ENCODE measurements at regions not wholly inside any gene's neighbourhood (a gene's known extent, or its start where the extent isn't known, plus 50 kb on each side); places are given as distances from the start of the nearest gene placed in this dataset.
A peak's percentile ranks its signal among the peaks of the same experiment; 100 is the strongest.
"Not testable (repeated sequence)": the region's sequence is repeated elsewhere in the genome, so short reads cannot be mapped to it uniquely, and the experiment has no call there.

DNA sequence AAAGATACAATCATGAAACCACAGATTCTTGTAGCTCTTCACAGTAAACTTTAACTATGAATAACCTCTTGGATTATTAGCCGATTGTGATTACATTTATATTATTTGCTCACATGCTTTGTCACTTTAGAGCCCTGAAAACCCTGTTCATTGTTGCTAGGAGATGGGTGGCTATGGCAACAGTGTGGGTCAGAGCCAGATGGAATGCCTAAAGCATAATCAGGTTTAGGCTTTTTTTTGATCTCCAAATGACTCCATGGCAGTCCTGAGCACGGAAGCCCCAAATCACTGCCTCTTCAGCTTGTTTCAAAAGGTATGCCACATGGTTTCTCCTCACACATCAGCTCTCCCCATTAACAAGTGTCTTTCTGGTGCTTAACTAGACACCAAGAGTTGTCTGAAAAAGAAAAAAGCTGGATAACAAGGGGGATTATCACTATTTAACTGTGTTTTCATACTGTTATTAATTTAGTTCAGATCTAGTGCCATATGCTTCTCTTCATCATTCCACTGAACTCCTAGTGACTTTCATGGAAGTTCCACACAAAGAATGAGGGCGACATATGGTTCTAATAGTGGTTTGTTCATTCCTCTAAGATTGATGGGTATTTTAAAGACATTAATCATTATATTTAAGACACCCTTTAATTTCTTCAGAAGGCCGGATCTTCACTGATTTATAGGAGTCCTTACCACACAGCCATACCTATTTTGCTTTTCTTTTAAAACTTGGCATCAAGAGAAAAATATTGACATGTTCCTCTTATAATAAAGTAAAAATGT is 88.8 kb upstream of the PAM start:
- DNase-seq = peak; percentile 28

DNA sequence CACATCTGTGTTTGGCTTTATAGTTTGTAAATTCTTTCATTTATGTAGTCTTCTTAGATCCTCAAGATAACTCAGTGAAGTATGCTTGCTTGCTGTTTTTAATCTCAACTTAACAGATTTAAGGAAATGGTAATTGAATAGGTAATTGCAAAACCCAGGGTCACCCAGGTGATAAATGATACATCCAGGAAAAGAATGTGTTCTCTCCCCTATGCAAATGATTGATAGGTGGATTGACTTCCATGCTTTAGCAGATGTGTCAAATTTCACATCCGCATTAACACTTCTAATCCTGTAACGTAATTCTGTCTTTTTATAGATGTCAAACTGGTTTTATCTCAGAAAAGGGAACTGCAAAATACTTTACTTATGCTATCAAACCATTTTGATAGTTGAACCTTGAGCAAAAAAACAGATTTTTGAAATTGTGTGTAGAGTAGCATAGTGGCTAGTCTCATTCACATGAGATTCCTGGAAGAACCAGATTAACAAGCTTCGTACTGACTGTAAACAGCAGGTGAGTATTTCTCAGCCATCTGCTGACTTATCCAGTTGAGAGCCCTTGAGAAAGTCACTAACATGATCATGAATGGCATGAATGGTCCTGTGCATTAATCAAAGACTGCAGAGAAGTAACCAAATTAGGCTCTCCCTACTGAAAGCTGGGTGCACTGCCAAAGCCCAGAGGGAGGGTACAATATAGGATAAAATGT is 86.7 kb upstream of the PAM start:
- DNase-seq = peak; percentile 71

- no peak for DNase-seq
These were observed 84.8 kb upstream of the PAM start for GRCh38 chr5:102670224-102670836.

DNA sequence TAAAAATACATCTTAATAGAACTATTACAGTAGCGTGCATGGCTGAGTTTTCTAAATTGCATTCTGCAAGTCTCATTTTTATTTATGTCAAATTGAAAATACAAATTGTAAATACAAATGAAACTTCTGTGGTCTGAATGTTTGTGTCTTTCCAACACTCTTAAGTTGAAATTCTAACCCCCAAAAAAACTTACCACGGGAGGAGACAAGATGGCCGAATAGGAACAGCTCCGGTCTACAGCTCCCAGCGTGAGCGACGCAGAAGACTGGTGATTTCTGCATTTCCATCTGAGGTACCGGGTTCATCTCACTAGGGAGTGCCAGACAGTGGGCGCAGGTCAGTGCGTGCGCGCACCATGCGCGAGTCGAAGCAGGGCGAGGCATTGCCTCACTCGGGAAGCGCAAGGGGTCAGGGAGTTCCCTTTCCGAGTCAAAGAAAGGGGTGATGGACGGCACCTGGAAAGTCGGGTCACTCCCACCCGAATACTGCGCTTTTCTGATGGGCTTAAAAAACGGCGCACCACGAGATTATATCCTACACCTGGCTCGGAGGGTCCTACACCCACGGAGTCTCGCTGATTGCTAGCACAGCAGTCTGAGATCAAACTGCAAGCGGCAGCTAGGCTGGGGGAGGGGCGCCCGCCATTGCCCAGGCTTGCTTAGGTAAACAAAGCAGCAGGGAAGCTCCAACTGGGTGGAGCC is 83.9 kb upstream of the PAM start:
- DNase-seq = not testable (repeated sequence)

DNA sequence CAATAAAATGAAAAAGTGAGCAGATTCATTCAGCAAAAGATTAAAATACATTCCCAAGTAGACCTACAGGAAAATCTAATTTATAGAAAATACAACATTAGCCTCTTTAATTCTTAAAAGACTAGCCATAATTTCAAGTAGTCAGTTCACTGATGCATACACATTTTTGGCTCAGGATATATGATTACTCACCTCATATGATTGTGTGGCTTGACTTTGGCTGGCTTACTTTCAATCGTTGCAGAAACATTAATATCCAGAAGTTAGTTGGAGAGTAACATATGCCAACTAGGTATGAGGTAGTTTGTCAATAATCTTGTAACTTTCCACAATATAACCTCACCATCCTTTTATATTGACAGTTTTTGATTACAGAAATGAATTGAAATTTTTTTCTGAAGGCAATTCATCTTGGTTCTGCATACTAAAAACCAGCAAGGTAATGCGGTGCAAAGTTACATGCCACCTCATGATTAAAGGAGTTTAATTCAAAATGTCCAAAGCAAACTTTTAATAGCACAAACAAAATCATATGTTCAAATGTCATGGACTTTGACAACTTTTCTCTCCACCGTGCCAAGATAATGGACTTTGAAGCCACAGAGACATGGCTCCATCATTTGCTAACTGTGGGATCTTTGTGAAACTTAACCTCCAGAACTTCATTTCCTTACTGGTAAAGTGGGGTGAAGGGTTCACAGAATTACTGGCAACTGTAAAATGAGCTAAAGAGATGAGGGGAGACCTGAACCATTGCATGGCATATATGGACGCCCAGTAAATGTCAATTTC is 76.6 kb upstream of the PAM start:
- no peak for DNase-seq

- peak; percentile 56 for DNase-seq
These were observed 73.6 kb upstream of the PAM start for GRCh38 chr5:102681403-102681983.

DNA sequence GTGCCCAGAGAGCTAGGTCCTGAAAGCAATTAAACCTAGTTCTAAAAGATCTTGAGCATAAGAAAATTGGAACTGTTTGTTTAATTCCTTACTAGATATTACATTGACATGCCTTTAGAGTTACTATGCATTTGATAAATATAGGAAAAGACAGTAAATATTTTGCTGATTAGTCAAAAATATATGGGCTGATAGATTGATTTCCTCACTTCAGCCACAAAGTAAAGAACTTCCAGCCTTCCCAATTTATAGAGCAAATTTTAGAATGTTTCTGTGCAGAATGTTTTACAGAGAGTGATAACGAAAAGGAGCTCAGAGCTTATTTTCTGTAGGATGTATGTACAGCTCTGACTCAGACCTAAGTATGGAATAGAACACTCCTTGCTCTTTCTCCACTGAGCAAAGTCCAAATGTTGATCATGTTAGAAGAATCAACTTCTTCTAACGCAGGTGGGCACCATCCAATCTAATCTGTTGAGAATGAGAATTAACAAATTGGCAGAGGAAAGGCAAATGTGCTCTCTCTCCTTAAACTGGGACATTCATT is 72.9 kb upstream of the PAM start:
- no peak for DNase-seq

- not testable (repeated sequence) for DNase-seq
These were observed 67.0 kb upstream of the PAM start for GRCh38 chr5:102688076-102688475.

GRCh38 chr5:102688581-102689342 is 66.3 kb upstream of the PAM start:
- not testable (repeated sequence) for DNase-seq

GRCh38 chr5:102690910-102691309 is 64.2 kb upstream of the PAM start:
- DNase-seq = no peak

DNA sequence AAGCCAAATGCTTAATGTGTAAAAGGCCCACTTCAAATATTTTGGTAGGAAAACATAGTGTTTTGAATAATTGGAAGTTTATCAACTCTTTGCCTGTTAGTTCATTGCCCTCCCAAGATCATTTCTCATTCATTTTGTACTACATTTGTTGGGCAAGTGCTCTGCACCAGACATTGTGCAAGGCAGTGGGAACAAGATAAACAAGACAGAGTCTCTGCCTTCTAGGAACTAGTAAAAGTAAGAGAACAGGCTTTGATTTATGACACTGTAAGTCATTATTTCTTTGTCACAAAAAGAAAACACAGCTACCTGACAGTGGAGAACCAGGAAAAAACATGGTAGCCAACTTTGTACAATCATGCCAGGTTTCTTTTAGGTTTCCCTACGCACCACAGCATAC is 63.7 kb upstream of the PAM start:
- no peak for DNase-seq

DNA sequence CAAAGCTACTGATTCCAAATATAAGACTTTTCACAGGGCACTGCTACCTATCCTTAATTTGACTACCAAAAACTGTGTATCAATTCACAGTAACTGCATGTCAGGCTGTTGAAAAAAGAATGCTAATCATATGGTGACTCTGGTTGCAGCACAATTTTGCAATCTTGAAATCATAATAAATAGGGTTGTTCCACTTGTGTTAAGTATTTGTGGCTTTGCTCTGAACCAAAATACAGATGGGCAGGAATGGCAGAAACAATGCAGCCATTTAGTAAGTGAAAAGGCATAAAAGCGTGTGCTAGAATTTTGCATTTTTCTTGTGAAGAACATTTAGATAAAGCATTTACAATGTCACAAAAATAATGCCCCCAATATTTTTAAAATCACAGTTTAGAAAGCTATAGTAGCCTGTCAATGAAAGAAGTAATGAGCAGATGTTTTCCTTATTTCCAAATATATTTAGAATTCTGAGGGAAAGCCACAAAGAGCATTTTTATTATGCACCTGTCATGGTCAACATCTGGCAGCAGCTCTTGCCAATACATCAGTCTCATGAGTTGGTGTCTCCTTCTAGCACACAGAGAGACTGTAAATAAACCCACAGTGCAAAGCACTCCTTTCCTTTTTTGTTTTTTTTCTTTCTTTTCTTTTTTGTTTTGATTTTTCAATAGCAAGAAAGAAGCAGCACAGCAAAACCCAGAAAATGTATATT is 54.8 kb upstream of the PAM start:
- DNase-seq = no peak

DNA sequence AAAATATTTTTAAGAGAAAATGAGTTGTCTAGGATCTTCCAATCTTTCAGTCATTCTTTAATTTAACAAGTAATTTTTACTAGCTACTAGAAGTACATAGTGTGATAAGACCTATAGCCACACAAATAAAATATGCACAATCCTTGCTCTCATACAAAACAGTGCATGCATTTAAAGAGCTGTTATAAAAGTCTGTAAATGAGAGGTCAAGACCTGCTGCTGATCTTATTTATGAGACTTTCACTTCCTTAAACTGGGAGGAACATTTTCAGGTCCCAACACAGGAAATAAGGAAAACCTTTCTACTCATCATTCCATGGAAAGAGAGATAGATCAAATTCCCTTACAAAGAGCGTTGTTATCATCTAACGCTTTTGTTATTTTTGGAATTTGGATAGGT is 54.2 kb upstream of the PAM start:
- DNase-seq = no peak

- no peak for DNase-seq
These were observed 53.4 kb upstream of the PAM start for GRCh38 chr5:102701748-102702147.
